IMR-90 (cell line): ENCODE measurements at regions not wholly inside any gene's neighbourhood (a gene's known extent, or its start where the extent isn't known, plus 50 kb on each side); places are given as distances from the start of the nearest gene placed in this dataset.

ENCODE experiments used
- ATAC-seq: fragments of 200-7000 bp; cut with Tn5 transposase; 2 replicates; pipeline ENCODE4 v1.9.1; 2020; ENCODE audit warnings: low read depth, mild to moderate bottlenecking, moderate library complexity
- BruUV-seq: library from RNA; stranded (reverse); fragments of 400-500 nt; replicated peaks from 2 replicates; lab custom pipeline; 2021; lab: Mats Ljungman, UMichigan
- CTCF ChIA-PET: fragments of 300-600 bp; formaldehyde crosslinking; extraction: SDS; loops from one replicate; lab custom pipeline; 2021; ENCODE audit warnings: antibody characterized with exemption; lab: Yijun Ruan, JAX
- POLR2A ChIA-PET: fragments of 300-600 bp; sonication (Branson Sonifier 250); formaldehyde crosslinking; loops from one replicate; lab custom pipeline; 2022; ENCODE audit warnings: antibody characterized with exemption; ENCODE audit not compliant: unreplicated experiment; lab: Charles Lee
- DNase-seq: peaks from one replicate; pipeline ENCODE4 v3.0.0; 2013
- H2AFZ ChIP-seq: replicated peaks from 2 replicates; pipeline ENCODE3; 2013; ENCODE audit warnings: low read length, mild to moderate bottlenecking; ENCODE audit not compliant: poor library complexity
- H2AK5ac ChIP-seq: 2 replicates; pipeline ENCODE4 v1.6.1; 2013; ENCODE audit warnings: low read depth, low read length, inconsistent platforms
- H2AK9ac ChIP-seq: replicated peaks from 2 replicates; pipeline ENCODE3; 2013; ENCODE audit warnings: mild to moderate bottlenecking, low read depth, low read length, moderate library complexity; ENCODE audit not compliant: poor library complexity
- H2BK120ac ChIP-seq: 2 replicates; pipeline ENCODE4 v1.6.1; 2013; ENCODE audit warnings: low read depth, low read length, inconsistent platforms
- H2BK15ac ChIP-seq: 3 replicates; pipeline ENCODE4 v1.6.1; 2013; ENCODE audit warnings: low read depth, low read length, inconsistent platforms
- H2BK20ac ChIP-seq: 2 replicates; pipeline ENCODE4 v1.6.1; 2013; ENCODE audit warnings: low read depth, mild to moderate bottlenecking, inconsistent platforms, low read length, moderate library complexity
- H2BK5ac ChIP-seq: 2 replicates; pipeline ENCODE4 v1.6.1; 2013; ENCODE audit warnings: mild to moderate bottlenecking, low read depth, low read length, inconsistent platforms; ENCODE audit not compliant: poor library complexity, severe bottlenecking
- H3K14ac ChIP-seq: replicated peaks from 2 replicates; pipeline ENCODE4 v1.6.1; 2013; ENCODE audit warnings: low read depth, low read length, inconsistent platforms
- H3K18ac ChIP-seq: 2 replicates; pipeline ENCODE4 v1.6.1; 2013; ENCODE audit warnings: low read depth, low read length, control low read depth
- H3K23ac ChIP-seq: 2 replicates; pipeline ENCODE4 v1.6.1; 2013; ENCODE audit warnings: low read depth, low read length, inconsistent platforms
- H3K27ac ChIP-seq: 2 replicates; pipeline ENCODE4 v1.5.1; 2013; ENCODE audit warnings: mild to moderate bottlenecking, control low read depth, low read length; ENCODE audit not compliant: insufficient read depth
- H3K27me3 ChIP-seq: 2 replicates; pipeline ENCODE4 v1.6.1; 2013; ENCODE audit warnings: low read length; ENCODE audit not compliant: control insufficient read depth, insufficient read depth
- H3K36me3 ChIP-seq: 2 replicates; pipeline ENCODE4 v1.6.1; 2013; ENCODE audit warnings: low read length, mixed read lengths; ENCODE audit not compliant: control insufficient read depth, insufficient read depth
- H3K4ac ChIP-seq: 2 replicates; pipeline ENCODE4 v1.6.1; 2013; ENCODE audit warnings: low read depth, low read length, inconsistent platforms
- H3K4me1 ChIP-seq: 2 replicates; pipeline ENCODE4 v1.6.1; 2013; ENCODE audit warnings: low read length, mixed read lengths; ENCODE audit not compliant: control insufficient read depth, insufficient read depth
- H3K4me2 ChIP-seq: 2 replicates; pipeline ENCODE4 v1.6.1; 2013; ENCODE audit warnings: low read depth, mild to moderate bottlenecking, control low read depth, low read length, moderate library complexity
- H3K4me3 ChIP-seq: 2 replicates; pipeline ENCODE4 v1.5.1; 2013; ENCODE audit warnings: low read depth, mild to moderate bottlenecking, control low read depth, low read length, moderate library complexity; ENCODE audit not compliant: insufficient read depth
- H3K56ac ChIP-seq: 2 replicates; pipeline ENCODE4 v1.6.1; 2013; ENCODE audit warnings: low read length, inconsistent platforms; ENCODE audit not compliant: insufficient read depth; ENCODE audit errors: extremely low read depth
- H3K79me1 ChIP-seq, 2 experiments: 2 replicates each; pipeline ENCODE4 v1.6.1; 2013; ENCODE audit warnings: low read length in 2 of 2, inconsistent platforms in 1 of 2, low read depth in 1 of 2
- H3K9ac ChIP-seq: 2 replicates; pipeline ENCODE4 v1.6.1; 2013; ENCODE audit warnings: low read depth, low read length, control low read depth
- H3K9me1 ChIP-seq: 2 replicates; pipeline ENCODE4 v1.6.1; 2013; ENCODE audit warnings: low read length, inconsistent platforms; ENCODE audit not compliant: insufficient read depth
- H3K9me3 ChIP-seq: 2 replicates; pipeline ENCODE4 v1.6.1; 2013; ENCODE audit warnings: low read length; ENCODE audit not compliant: control insufficient read depth, insufficient read depth
- H4K20me1 ChIP-seq: 2 replicates; pipeline ENCODE4 v1.6.1; 2013; ENCODE audit warnings: low read length, inconsistent platforms; ENCODE audit not compliant: insufficient read depth
- H4K5ac ChIP-seq: 2 replicates; pipeline ENCODE4 v1.6.1; 2013; ENCODE audit warnings: mild to moderate bottlenecking, low read depth, low read length, control low read depth
- H4K8ac ChIP-seq, 2 experiments: 2 replicates each; pipeline ENCODE4 v1.6.1; 2013; ENCODE audit warnings: low read depth in 2 of 2, low read length in 2 of 2, control low read depth in 1 of 2, inconsistent platforms in 1 of 2
- H4K91ac ChIP-seq: 2 replicates; pipeline ENCODE4 v1.6.1; 2013; ENCODE audit warnings: low read depth, low read length, inconsistent platforms; ENCODE audit not compliant: insufficient read depth
- BHLHE40 ChIP-seq: fragments of 150-350 bp; IDR thresholded peaks from 2 replicates; pipeline ENCODE4 v1.6.1; 2016; ENCODE audit warnings: mild to moderate bottlenecking, low read depth, low read length
- CEBPB ChIP-seq: IDR thresholded peaks from 2 replicates; pipeline ENCODE4 v1.6.1; 2012; ENCODE audit warnings: low read depth, low read length, improper control_type of control experiment
- CHD1 ChIP-seq: IDR thresholded peaks from 2 replicates; pipeline ENCODE4 v1.6.1; 2012; ENCODE audit warnings: low read depth, low read length, improper control_type of control experiment
- FOS ChIP-seq: fragments of 150-350 bp; IDR thresholded peaks from 2 replicates; pipeline ENCODE4 v1.6.1; 2016; ENCODE audit warnings: low read depth, low read length
- MAFK ChIP-seq: IDR thresholded peaks from 2 replicates; pipeline ENCODE4 v1.6.1; 2012; ENCODE audit warnings: low read depth, low read length, improper control_type of control experiment
- MAZ ChIP-seq: IDR thresholded peaks from 2 replicates; pipeline ENCODE4 v1.6.1; 2012; ENCODE audit warnings: low read depth, mild to moderate bottlenecking, low read length, improper control_type of control experiment, moderate library complexity, borderline replicate concordance
- MXI1 ChIP-seq: IDR thresholded peaks from 2 replicates; pipeline ENCODE4 v1.6.1; 2012; ENCODE audit warnings: low read depth, mild to moderate bottlenecking, low read length, moderate library complexity, borderline replicate concordance
- NFE2L2 ChIP-seq: fragments of 150-350 bp; IDR thresholded peaks from 2 replicates; pipeline ENCODE4 v1.6.1; 2016; ENCODE audit warnings: low read depth, mild to moderate bottlenecking, low read length
- POLR2A ChIP-seq: IDR thresholded peaks from 2 replicates; pipeline ENCODE4 v1.6.1; 2012; ENCODE audit warnings: mild to moderate bottlenecking, low read depth, low read length
- RAD21 ChIP-seq: IDR thresholded peaks from 2 replicates; pipeline ENCODE4 v1.6.1; 2012; ENCODE audit warnings: low read length, improper control_type of control experiment
- RCOR1 ChIP-seq: IDR thresholded peaks from 2 replicates; pipeline ENCODE4 v1.6.1; 2012; ENCODE audit warnings: mild to moderate bottlenecking, low read length, improper control_type of control experiment; ENCODE audit not compliant: insufficient replicate concordance
- RFX5 ChIP-seq: IDR thresholded peaks from 2 replicates; pipeline ENCODE4 v1.8.0; 2012; ENCODE audit warnings: low read depth, mild to moderate bottlenecking, low read length, moderate library complexity
- SMC3 ChIP-seq: fragments of 150-350 bp; IDR thresholded peaks from 2 replicates; pipeline ENCODE4 v1.6.1; 2016; ENCODE audit warnings: low read depth, mild to moderate bottlenecking, antibody characterized with exemption, low read length, moderate library complexity
- WGBS, 2 experiments: methylation state at CpG; one replicate each; pipeline versions ENCODE4 v1.1.5 to v1.1.7; 2013; ENCODE audit warnings: missing lambda C conversion rate in 2 of 2; ENCODE audit not compliant: insufficient read length in 1 of 2; ENCODE audit errors: extremely low coverage in 2 of 2; 5-methylcytosine and 5-hydroxymethylcytosine counted together
- dilution Hi-C: fragments of 300-500 bp; cut with HindIII; formaldehyde crosslinking; loops from one replicate; pipeline ENCODE4 v1.14.3; 2018; ENCODE audit warnings: low sequenced_read_pairs; ENCODE audit not compliant: unreplicated experiment
- in situ Hi-C: fragments of 300-500 bp; cut with MboI; formaldehyde crosslinking; loops from 3 replicates; pipeline ENCODE4 v1.14.3; 2019; ENCODE audit warnings: low sequenced_read_pairs, inconsistent platforms, mixed read lengths
- intact Hi-C: fragments of 100-400 bp; cut with micrococcal nuclease; formaldehyde crosslinking; loops from 2 replicates; pipeline ENCODE4 v1.10.0; 2022
- TF ChIP-seq, protein P1 (sequence below): conservative IDR thresholded peaks from 2 replicates; pipeline ENCODE4 v1.5.1; 2012; ENCODE audit warnings: mild to moderate bottlenecking, low read depth, low read length, improper control_type of control experiment
- TF ChIP-seq, protein P2 (sequence below): fragments of 150-350 bp; IDR thresholded peaks from 2 replicates; pipeline ENCODE4 v1.6.1; 2016; ENCODE audit warnings: low read depth, mild to moderate bottlenecking, low read length, moderate library complexity, borderline replicate concordance
- TF ChIP-seq, protein P3 (sequence below): fragments of 150-350 bp; IDR thresholded peaks from 2 replicates; pipeline ENCODE4 v1.6.1; 2017; ENCODE audit warnings: mild to moderate bottlenecking, antibody characterized with exemption, low read length, low read depth

DNA sequence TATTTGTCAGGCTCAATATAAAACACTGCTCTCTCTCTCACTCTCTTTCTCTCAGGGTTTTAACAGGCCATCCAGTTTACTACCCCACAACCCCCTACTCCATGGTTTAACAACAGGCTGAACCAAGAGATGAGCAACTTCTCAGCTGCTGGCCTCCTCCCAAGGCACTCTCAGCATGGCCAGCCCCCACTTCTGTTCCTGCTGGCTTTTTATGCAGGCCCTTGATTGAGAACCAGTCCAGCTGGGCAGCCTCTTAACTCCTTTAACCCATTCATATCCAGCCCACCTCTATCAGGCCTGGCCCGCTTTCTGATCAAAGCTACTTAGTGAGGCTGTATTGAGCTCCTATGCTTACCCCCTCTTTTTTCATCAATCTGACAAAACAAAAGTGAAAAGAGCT is 346.8 kb upstream of the POU3F2 start:
- intact Hi-C loops, result no loop called here
- CTCF ChIA-PET, result no interaction called here

More for the DNA sequence above, 346.8 kb upstream of the POU3F2 start:
- Histone ChIP-seq H2BK5ac (no peak overlapping the region), H2BK15ac (no peak overlapping the region), H3K79me1 (no peaks in the 10 kb centered on the region), H3K9ac (no peak overlapping the region), H4K91ac (no peak overlapping the region), H3K23ac (no peak overlapping the region), H2AK5ac (no peak overlapping the region), H3K9me1 (no peaks in the 10 kb centered on the region), H3K4me2 (no peak overlapping the region), H2BK120ac (no peak overlapping the region), H3K27ac (no peak overlapping the region), H4K8ac (no peak overlapping the region), H3K27me3 (no peaks in the 10 kb centered on the region), H4K20me1 (no peaks in the 10 kb centered on the region), H3K4me1 (no peaks in the 10 kb centered on the region), H2BK20ac (no peak overlapping the region), H3K4me3 (no peak overlapping the region), H3K9me3 (peaks cover 2% of the 10 kb centered on the region; the same call in 1 of the 2 replicates), H3K14ac (no peak overlapping the region), H3K4ac (no peak overlapping the region), H3K56ac (no peak overlapping the region), H4K5ac (no peak overlapping the region), H2AK9ac (no peak overlapping the region), H3K36me3 (no peaks in the 10 kb centered on the region), H2AFZ (no peak overlapping the region), H3K18ac (no peak overlapping the region)
- no CpG with 5 or more reads among the region's 1 CpG for WGBS, 2 experiments
- no peak for ATAC-seq
- BruUV-seq, result no TSS peak
- DNase-seq, result no peak
- TF ChIP-seq POLR2A (no peak), BHLHE40 (no peak), RCOR1 (no peak), FOS (no peak), MAZ (no peak), CHD1 (no peak), SMC3 (no peak), MXI1 (no peak), RFX5 (no peak), MAFK (no peak), CEBPB (no peak), NFE2L2 (no peak), RAD21 (no peak)
- TF ChIP-seq, protein P1, sequence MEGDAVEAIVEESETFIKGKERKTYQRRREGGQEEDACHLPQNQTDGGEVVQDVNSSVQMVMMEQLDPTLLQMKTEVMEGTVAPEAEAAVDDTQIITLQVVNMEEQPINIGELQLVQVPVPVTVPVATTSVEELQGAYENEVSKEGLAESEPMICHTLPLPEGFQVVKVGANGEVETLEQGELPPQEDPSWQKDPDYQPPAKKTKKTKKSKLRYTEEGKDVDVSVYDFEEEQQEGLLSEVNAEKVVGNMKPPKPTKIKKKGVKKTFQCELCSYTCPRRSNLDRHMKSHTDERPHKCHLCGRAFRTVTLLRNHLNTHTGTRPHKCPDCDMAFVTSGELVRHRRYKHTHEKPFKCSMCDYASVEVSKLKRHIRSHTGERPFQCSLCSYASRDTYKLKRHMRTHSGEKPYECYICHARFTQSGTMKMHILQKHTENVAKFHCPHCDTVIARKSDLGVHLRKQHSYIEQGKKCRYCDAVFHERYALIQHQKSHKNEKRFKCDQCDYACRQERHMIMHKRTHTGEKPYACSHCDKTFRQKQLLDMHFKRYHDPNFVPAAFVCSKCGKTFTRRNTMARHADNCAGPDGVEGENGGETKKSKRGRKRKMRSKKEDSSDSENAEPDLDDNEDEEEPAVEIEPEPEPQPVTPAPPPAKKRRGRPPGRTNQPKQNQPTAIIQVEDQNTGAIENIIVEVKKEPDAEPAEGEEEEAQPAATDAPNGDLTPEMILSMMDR, result no peak
- TF ChIP-seq, protein P2, sequence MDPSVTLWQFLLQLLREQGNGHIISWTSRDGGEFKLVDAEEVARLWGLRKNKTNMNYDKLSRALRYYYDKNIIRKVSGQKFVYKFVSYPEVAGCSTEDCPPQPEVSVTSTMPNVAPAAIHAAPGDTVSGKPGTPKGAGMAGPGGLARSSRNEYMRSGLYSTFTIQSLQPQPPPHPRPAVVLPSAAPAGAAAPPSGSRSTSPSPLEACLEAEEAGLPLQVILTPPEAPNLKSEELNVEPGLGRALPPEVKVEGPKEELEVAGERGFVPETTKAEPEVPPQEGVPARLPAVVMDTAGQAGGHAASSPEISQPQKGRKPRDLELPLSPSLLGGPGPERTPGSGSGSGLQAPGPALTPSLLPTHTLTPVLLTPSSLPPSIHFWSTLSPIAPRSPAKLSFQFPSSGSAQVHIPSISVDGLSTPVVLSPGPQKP, result no peak
- TF ChIP-seq, protein P3, sequence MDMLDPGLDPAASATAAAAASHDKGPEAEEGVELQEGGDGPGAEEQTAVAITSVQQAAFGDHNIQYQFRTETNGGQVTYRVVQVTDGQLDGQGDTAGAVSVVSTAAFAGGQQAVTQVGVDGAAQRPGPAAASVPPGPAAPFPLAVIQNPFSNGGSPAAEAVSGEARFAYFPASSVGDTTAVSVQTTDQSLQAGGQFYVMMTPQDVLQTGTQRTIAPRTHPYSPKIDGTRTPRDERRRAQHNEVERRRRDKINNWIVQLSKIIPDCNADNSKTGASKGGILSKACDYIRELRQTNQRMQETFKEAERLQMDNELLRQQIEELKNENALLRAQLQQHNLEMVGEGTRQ, result no peak
- POLR2A ChIA-PET, result no interaction called here
- in situ Hi-C loops (no loop called here), dilution Hi-C loops (no loop called here)
